GM21825 (cell line): ENCODE measurements at regions not wholly inside any gene's neighbourhood (a gene's known extent, or its start where the extent isn't known, plus 50 kb on each side); places are given as distances from the start of the nearest gene placed in this dataset.
"Not testable (repeated sequence)": the region's sequence is repeated elsewhere in the genome, so short reads cannot be mapped to it uniquely, and the experiment has no call there.

Experiments used
- ATAC-seq: cut with Tn5 transposase; IDR thresholded peaks from one replicate; pipeline ENCODE4 v1.9.1; 2021; ENCODE audit warnings: mild to moderate bottlenecking, moderate library complexity; ENCODE audit not compliant: unreplicated experiment

GRCh38 chr18:71303743-71304142 lies 1014.9 kb downstream of the SOCS6 start:
- ATAC-seq = not testable (repeated sequence)

GRCh38 chr18:71301596-71301995 lies 1012.8 kb downstream of the SOCS6 start:
- ATAC-seq = no peak

GRCh38 chr18:71294201-71294600 lies 1005.4 kb downstream of the SOCS6 start:
- ATAC-seq = not testable (repeated sequence)

- no peak for ATAC-seq
Observed at GRCh38 chr18:71293322-71293721, 1004.5 kb downstream of the SOCS6 start.

- ATAC-seq = no peak
Observed at GRCh38 chr18:71287268-71287667, 998.4 kb downstream of the SOCS6 start.

- no peak for ATAC-seq
Observed at GRCh38 chr18:71252351-71252865, 963.6 kb downstream of the SOCS6 start.

GRCh38 chr18:71250191-71250590 lies 961.3 kb downstream of the SOCS6 start:
- ATAC-seq = no peak

GRCh38 chr18:71249791-71250190 lies 960.9 kb downstream of the SOCS6 start:
- ATAC-seq = no peak

GRCh38 chr18:71242981-71243380 lies 954.1 kb downstream of the SOCS6 start:
- ATAC-seq = no peak

- no peak for ATAC-seq
Observed at GRCh38 chr18:71238974-71239624, 950.3 kb downstream of the SOCS6 start.

GRCh38 chr18:71237641-71238040 lies 948.8 kb downstream of the SOCS6 start:
- ATAC-seq = no peak

- ATAC-seq = no peak
Observed at GRCh38 chr18:71233177-71233576, 944.3 kb downstream of the SOCS6 start.

GRCh38 chr18:71223486-71223885 lies 934.6 kb downstream of the SOCS6 start:
- no peak for ATAC-seq

- no peak for ATAC-seq
Observed at GRCh38 chr18:71221405-71221804, 932.6 kb downstream of the SOCS6 start.

- ATAC-seq = not testable (repeated sequence)
Observed at GRCh38 chr18:71212739-71213138, 923.9 kb downstream of the SOCS6 start.

- no peak for ATAC-seq
Observed at GRCh38 chr18:71212222-71212621, 923.4 kb downstream of the SOCS6 start.

- no peak for ATAC-seq
Observed at GRCh38 chr18:71209944-71210343, 921.1 kb downstream of the SOCS6 start.

- ATAC-seq = no peak
Observed at GRCh38 chr18:71194438-71194837, 905.6 kb downstream of the SOCS6 start.

GRCh38 chr18:71189581-71189980 lies 900.7 kb downstream of the SOCS6 start:
- no peak for ATAC-seq

GRCh38 chr18:71168557-71169145 lies 879.8 kb downstream of the SOCS6 start:
- ATAC-seq = no peak

- no peak for ATAC-seq
Observed at GRCh38 chr18:71136487-71136886, 847.6 kb downstream of the SOCS6 start.

- no peak for ATAC-seq
Observed at GRCh38 chr18:71134122-71134521, 845.3 kb downstream of the SOCS6 start.

GRCh38 chr18:71131918-71132317 lies 843.1 kb downstream of the SOCS6 start:
- no peak for ATAC-seq
